Hepatocyte (in vitro differentiated cells): ENCODE measurements at regions not wholly inside any gene's neighbourhood (a gene's known extent, or its start where the extent isn't known, plus 50 kb on each side); places are given as distances from the start of the nearest gene placed in this dataset.

Experiments used
- DNase-seq: peaks from one replicate; pipeline ENCODE4 v3.0.0-alpha.2; 2016; ENCODE audit warnings: low spot score
- H2AFZ ChIP-seq: fragments of 200-600 bp; sonication (generic); 2 replicates; pipeline ENCODE4 v1.6.0; 2016; ENCODE audit warnings: antibody characterized with exemption, mild to moderate bottlenecking
- H3K27ac ChIP-seq: fragments of 200-600 bp; sonication (generic); 2 replicates; pipeline ENCODE4 v1.5.1; 2016; ENCODE audit warnings: mild to moderate bottlenecking
- H3K27me3 ChIP-seq: fragments of 200-600 bp; sonication (generic); 2 replicates; pipeline ENCODE4 v1.6.1; 2016
- H3K36me3 ChIP-seq: fragments of 200-600 bp; sonication (generic); replicated peaks from 2 replicates; pipeline ENCODE4 v1.5.1; 2016; ENCODE audit warnings: low read depth; ENCODE audit not compliant: insufficient read depth
- H3K4me1 ChIP-seq: fragments of 200-600 bp; sonication (generic); 2 replicates; pipeline ENCODE4 v1.5.1; 2016; ENCODE audit warnings: mild to moderate bottlenecking, moderate library complexity; ENCODE audit not compliant: insufficient read depth
- H3K4me2 ChIP-seq: fragments of 200-600 bp; sonication (generic); 2 replicates; pipeline ENCODE4 v1.6.0; 2016
- H3K4me3 ChIP-seq: fragments of 200-600 bp; sonication (generic); 2 replicates; pipeline ENCODE4 v1.5.1; 2016; ENCODE audit warnings: mild to moderate bottlenecking
- H3K79me2 ChIP-seq: fragments of 200-600 bp; sonication (generic); 2 replicates; pipeline ENCODE4 v1.6.0; 2017; ENCODE audit warnings: mild to moderate bottlenecking
- H3K9me2 ChIP-seq: fragments of 200-600 bp; sonication (generic); replicated peaks from 2 replicates; pipeline ENCODE4 v1.6.0; 2017; ENCODE audit warnings: mild to moderate bottlenecking; ENCODE audit not compliant: insufficient read depth
- H3K9me3 ChIP-seq: fragments of 200-600 bp; sonication (generic); 2 replicates; pipeline ENCODE4 v1.5.1; 2016; ENCODE audit warnings: low read depth, mild to moderate bottlenecking
- H4K20me1 ChIP-seq: fragments of 200-600 bp; sonication (generic); 2 replicates; pipeline ENCODE4 v1.6.0; 2016; ENCODE audit warnings: mild to moderate bottlenecking; ENCODE audit not compliant: insufficient read depth, poor library complexity, severe bottlenecking
- EZH2 ChIP-seq: fragments of 200-600 bp; sonication (generic); IDR thresholded peaks from 2 replicates; pipeline ENCODE4 v1.6.1; 2016; ENCODE audit warnings: antibody characterized with exemption, mild to moderate bottlenecking, borderline replicate concordance
- EZH2phosphoT487 ChIP-seq: fragments of 200-600 bp; sonication (generic); IDR thresholded peaks from one replicate; pipeline ENCODE4 v1.6.1; 2018; ENCODE audit warnings: antibody characterized with exemption, mild to moderate bottlenecking, low read depth, moderate library complexity; ENCODE audit not compliant: unreplicated experiment, severe bottlenecking
- WGBS: methylation state at CpG from one replicate; pipeline ENCODE4 v1.1.6; 2016; ENCODE audit warnings: low lambda C conversion rate; ENCODE audit errors: missing lambda C conversion rate; 5-methylcytosine and 5-hydroxymethylcytosine counted together
- TF ChIP-seq, protein P1 (sequence below): fragments of 200-600 bp; sonication (generic); IDR thresholded peaks from 2 replicates; pipeline ENCODE4 v1.5.1; 2016; ENCODE audit warnings: antibody characterized with exemption, mild to moderate bottlenecking; ENCODE audit not compliant: poor library complexity

DNA sequence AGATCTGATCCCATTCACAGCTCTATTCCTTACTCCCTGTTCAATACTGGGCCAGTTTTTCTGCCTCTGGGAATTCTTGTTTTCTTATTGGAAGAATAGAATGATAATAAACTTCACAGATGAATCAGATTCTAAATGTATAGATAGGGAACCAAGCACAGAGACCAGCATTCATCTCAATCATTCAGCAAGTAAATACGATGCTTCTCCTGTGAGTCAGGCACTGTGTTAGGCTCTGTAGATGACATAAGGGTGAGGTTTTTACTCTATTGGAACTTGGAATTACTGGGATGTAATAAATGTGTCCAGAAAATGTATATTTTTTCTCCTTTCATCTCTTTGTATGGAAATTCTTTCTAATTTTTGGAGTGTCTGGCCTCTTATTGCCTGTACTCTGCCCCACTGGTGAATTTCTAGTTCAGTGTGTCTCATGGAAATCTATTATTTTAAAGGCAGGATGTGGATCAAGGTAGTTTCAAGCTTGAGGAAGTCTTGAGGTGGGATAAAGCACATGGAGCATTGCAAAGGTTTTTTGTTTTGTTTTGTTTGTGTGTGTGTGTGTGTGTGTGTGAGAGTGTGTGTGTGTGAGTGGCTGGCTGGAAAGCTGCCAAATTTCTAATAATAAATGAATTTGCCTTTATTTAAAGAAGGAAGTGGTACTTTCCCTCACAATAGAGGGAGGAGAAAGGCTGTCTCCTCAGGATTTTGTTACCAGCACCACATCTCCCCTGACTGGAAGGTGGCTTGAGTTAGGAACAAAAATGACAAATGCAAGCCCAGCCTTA is 117.9 kb upstream of the HS3ST1 start:
- H3K9me2 ChIP-seq = no peaks in the 10 kb centered on the region
- no peak overlapping the region for H3K27ac ChIP-seq
- DNase-seq = no peak
- H3K4me3 ChIP-seq = no peak overlapping the region
- no peaks in the 10 kb centered on the region for H3K9me3 ChIP-seq
- H3K36me3 ChIP-seq = no peaks in the 10 kb centered on the region
- no peaks in the 10 kb centered on the region for H3K79me2 ChIP-seq
- H4K20me1 ChIP-seq = no peaks in the 10 kb centered on the region
- H3K4me2 ChIP-seq = no peak overlapping the region
- H3K4me1 ChIP-seq = no peaks in the 10 kb centered on the region
- H3K27me3 ChIP-seq = no peaks in the 10 kb centered on the region
- WGBS = 100% methylated on average over 1 of the region's 1 CpG
- H2AFZ ChIP-seq = no peak overlapping the region
- TF ChIP-seq EZH2 = no peak
- TF ChIP-seq, protein P1, sequence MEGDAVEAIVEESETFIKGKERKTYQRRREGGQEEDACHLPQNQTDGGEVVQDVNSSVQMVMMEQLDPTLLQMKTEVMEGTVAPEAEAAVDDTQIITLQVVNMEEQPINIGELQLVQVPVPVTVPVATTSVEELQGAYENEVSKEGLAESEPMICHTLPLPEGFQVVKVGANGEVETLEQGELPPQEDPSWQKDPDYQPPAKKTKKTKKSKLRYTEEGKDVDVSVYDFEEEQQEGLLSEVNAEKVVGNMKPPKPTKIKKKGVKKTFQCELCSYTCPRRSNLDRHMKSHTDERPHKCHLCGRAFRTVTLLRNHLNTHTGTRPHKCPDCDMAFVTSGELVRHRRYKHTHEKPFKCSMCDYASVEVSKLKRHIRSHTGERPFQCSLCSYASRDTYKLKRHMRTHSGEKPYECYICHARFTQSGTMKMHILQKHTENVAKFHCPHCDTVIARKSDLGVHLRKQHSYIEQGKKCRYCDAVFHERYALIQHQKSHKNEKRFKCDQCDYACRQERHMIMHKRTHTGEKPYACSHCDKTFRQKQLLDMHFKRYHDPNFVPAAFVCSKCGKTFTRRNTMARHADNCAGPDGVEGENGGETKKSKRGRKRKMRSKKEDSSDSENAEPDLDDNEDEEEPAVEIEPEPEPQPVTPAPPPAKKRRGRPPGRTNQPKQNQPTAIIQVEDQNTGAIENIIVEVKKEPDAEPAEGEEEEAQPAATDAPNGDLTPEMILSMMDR = no peak
- TF ChIP-seq EZH2phosphoT487 = no peak

DNA sequence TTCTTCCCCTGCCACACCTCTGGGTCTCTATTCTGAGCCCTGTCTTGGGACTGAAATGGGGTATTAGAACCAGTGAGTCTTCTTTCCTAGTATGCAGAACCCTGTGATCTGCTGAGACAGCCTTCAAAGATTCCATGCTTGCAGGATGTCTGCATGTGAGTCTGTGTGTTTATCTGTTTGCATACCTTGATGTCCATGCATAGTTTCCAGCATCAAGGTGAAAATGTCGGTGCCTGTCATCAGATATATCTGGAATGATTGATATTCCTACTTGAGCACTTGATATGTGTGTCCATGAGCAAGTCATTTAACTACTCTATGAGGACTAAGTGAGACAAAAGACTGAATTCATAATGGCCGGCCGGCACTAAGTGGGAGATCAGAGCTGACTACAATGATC is 117.0 kb upstream of the HS3ST1 start:
- WGBS = 86% methylated on average over 3 of the region's 3 CpGs
- H3K27me3 ChIP-seq = no peaks in the 10 kb centered on the region
- DNase-seq = no peak

DNA sequence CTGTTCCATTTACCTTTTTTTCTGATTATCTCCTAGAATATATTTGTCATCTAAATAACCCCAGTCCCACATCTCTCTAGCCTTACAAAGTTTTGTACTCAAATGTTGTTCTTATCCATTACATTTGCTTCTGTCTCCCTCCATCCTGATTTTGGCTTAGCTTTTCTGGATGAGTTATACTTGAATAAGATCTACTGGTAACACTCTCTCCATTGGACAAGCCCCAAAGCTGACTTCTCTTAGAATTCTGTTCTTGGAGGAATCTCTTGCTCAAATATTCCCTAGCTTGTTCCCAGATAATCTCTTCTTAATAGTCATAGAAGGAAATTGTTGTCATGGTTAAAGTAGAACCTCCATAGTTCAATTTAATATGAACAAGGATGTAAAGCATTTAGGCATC is 115.5 kb upstream of the HS3ST1 start:
- peak overlapping the region; percentile 24 for H3K27ac ChIP-seq
- H3K36me3 ChIP-seq = no peaks in the 10 kb centered on the region
- no peaks in the 10 kb centered on the region for H3K79me2 ChIP-seq
- H3K4me2 ChIP-seq = no peak overlapping the region
- H3K27me3 ChIP-seq = no peaks in the 10 kb centered on the region
- H3K9me3 ChIP-seq = no peaks in the 10 kb centered on the region
- H3K4me1 ChIP-seq = no peaks in the 10 kb centered on the region
- H2AFZ ChIP-seq = no peak overlapping the region
- H3K4me3 ChIP-seq = no peak overlapping the region
- TF ChIP-seq EZH2phosphoT487 = no peak
- no peak for TF ChIP-seq EZH2
- TF ChIP-seq, protein P1 = no peak
- H4K20me1 ChIP-seq = no peaks in the 10 kb centered on the region
- DNase-seq = no peak
- no peaks in the 10 kb centered on the region for H3K9me2 ChIP-seq

More for the DNA sequence above, 117.0 kb upstream of the HS3ST1 start:
- Histone ChIP-seq H3K4me2 (no peak overlapping the region), H4K20me1 (no peaks in the 10 kb centered on the region), H3K79me2 (no peaks in the 10 kb centered on the region), H2AFZ (no peak overlapping the region), H3K4me1 (no peaks in the 10 kb centered on the region), H3K36me3 (no peaks in the 10 kb centered on the region), H3K27ac (no peak overlapping the region), H3K9me3 (no peaks in the 10 kb centered on the region), H3K4me3 (no peak overlapping the region), H3K9me2 (no peaks in the 10 kb centered on the region)
- TF ChIP-seq EZH2phosphoT487 (no peak), EZH2 (no peak)
- TF ChIP-seq, protein P1 = no peak
